HepG2 (cell line): ENCODE measurements at regions not wholly inside any gene's neighbourhood (a gene's known extent, or its start where the extent isn't known, plus 50 kb on each side); places are given as distances from the start of the nearest gene placed in this dataset.

Experiments
- ATAC-seq: fragments of 200-7000 bp; cut with Tn5 transposase; 3 replicates; pipeline ENCODE4 v1.9.1; 2020; ENCODE audit warnings: mild to moderate bottlenecking, moderate library complexity
- BruUV-seq: library from RNA; stranded (reverse); fragments of 400-500 nt; replicated peaks from 2 replicates; lab custom pipeline; 2021; lab: Mats Ljungman, UMichigan
- CTCF ChIA-PET: fragments of 300-600 bp; formaldehyde crosslinking; extraction: SDS; loops from one replicate; lab custom pipeline; 2021; ENCODE audit warnings: low total read pairs, inconsistent platforms, low intra/inter-chr PET ratio; lab: Yijun Ruan, JAX
- POLR2A ChIA-PET: fragments of 350-600 bp; sonication (Branson Sonifier 250); formaldehyde crosslinking; loops from one replicate; lab custom pipeline; 2020; ENCODE audit warnings: antibody characterized with exemption, inconsistent platforms; lab: Yijun Ruan, JAX
- DNase-seq: peaks from one replicate; pipeline ENCODE4 v3.0.0-alpha.2; 2015; ENCODE audit warnings: low spot score
- FAIRE-seq: peaks from 3 replicates; lab custom pipeline; 2011; peaks lifted over from hg19 to GRCh38; lab: Jason Lieb, UNC
- H2AFZ ChIP-seq: one replicate; pipeline ENCODE4 v1.6.1; 2011; ENCODE audit warnings: low read length, inconsistent platforms
- H3K27ac ChIP-seq: fragments of 300-600 bp; 3 replicates; pipeline ENCODE4 v1.8.0; 2011; ENCODE audit warnings: mixed run types, mild to moderate bottlenecking, mixed read lengths, low read length, inconsistent platforms; ENCODE audit not compliant: insufficient read depth; ENCODE audit errors: extremely low read length
- H3K27me3 ChIP-seq, 2 experiments: fragments of 200-600 bp in 1 of 2; 2 replicates in 1 of 2; 3 replicates in 1 of 2; pipeline versions ENCODE4 v1.6.0 to v1.8.0; 2011; ENCODE audit warnings: low read length in 2 of 2, mild to moderate bottlenecking in 2 of 2, moderate library complexity in 2 of 2, inconsistent platforms in 1 of 2; ENCODE audit not compliant: insufficient read depth in 2 of 2, control insufficient read depth in 1 of 2
- H3K36me3 ChIP-seq, 2 experiments: fragments of 200-600 bp in 1 of 2; replicated peaks in 1 of 2; 2 replicates in 1 of 2; 3 replicates in 1 of 2; pipeline versions ENCODE4 v1.5.1 to v1.8.0; 2011; ENCODE audit warnings: low read length in 2 of 2, inconsistent platforms in 1 of 2; ENCODE audit not compliant: insufficient read depth in 2 of 2, control insufficient read depth in 1 of 2
- H3K4me1 ChIP-seq: 2 replicates; pipeline ENCODE4 v1.5.1; 2012; ENCODE audit warnings: low read length, inconsistent platforms; ENCODE audit not compliant: insufficient read depth
- H3K4me2 ChIP-seq: 2 replicates; pipeline ENCODE4 v1.6.0; 2011; ENCODE audit warnings: low read depth, low read length, inconsistent platforms
- H3K4me3 ChIP-seq, 3 experiments: fragments of 200-600 bp in 1 of 3; sonication (generic), shearing (Covaris generic) in 1 of 3; replicated peaks in 1 of 3; 2 replicates each; pipeline ENCODE4 v1.5.1; 2011 to 2016; ENCODE audit warnings: low read length in 3 of 3, inconsistent platforms in 2 of 3, low read depth in 2 of 3, mild to moderate bottlenecking in 2 of 3, control low read depth in 1 of 3, mixed read lengths in 1 of 3; ENCODE audit not compliant: insufficient read depth in 1 of 3
- H3K79me2 ChIP-seq: one replicate; pipeline ENCODE4 v1.6.1; 2011; ENCODE audit warnings: low read length, inconsistent platforms; ENCODE audit not compliant: insufficient read depth
- H3K9ac ChIP-seq: 2 replicates; pipeline ENCODE4 v1.6.0; 2011; ENCODE audit warnings: mild to moderate bottlenecking, low read depth, low read length, inconsistent platforms; ENCODE audit not compliant: insufficient read depth
- H3K9me3 ChIP-seq: 2 replicates; pipeline ENCODE4 v1.5.1; 2012; ENCODE audit warnings: mild to moderate bottlenecking, low read length
- H4K20me1 ChIP-seq: 2 replicates; pipeline ENCODE4 v1.6.0; 2011; ENCODE audit warnings: inconsistent platforms, mild to moderate bottlenecking, low read length, moderate library complexity; ENCODE audit not compliant: insufficient read depth
- CSRNP1 ChIP-seq: sonication (generic); formaldehyde crosslinking; IDR thresholded peaks from 2 replicates; pipeline ENCODE4 v1.8.1; 2023; ENCODE audit warnings: mild to moderate bottlenecking, missing genetic modification reagents
- HNF1A ChIP-seq, 2 experiments: sonication (generic) in 1 of 2; formaldehyde crosslinking in 1 of 2; IDR thresholded peaks; 2 replicates each; pipeline versions ENCODE4 v1.4.0 to v1.6.1; 2016 to 2020; ENCODE audit warnings: borderline replicate concordance in 1 of 2, low read depth in 1 of 2, mild to moderate bottlenecking in 1 of 2, missing genetic modification reagents in 1 of 2
- KLF16 ChIP-seq, 2 experiments: sonication (generic) in 1 of 2; formaldehyde crosslinking in 1 of 2; IDR thresholded peaks; 2 replicates each; pipeline versions ENCODE4 v1.6.1 to v1.8.0; 2016 to 2023; ENCODE audit warnings: missing genetic modification reagents in 2 of 2, missing compliant biosample characterization in 1 of 2
- SKIL ChIP-seq: sonication (generic); formaldehyde crosslinking; IDR thresholded peaks from 2 replicates; pipeline ENCODE4 v1.8.0; 2022; ENCODE audit warnings: missing genetic modification reagents, mild to moderate bottlenecking, moderate library complexity, borderline replicate concordance
- ZNF564 ChIP-seq: sonication (generic); formaldehyde crosslinking; IDR thresholded peaks from 2 replicates; pipeline ENCODE4 v1.8.1; 2023; ENCODE audit warnings: mild to moderate bottlenecking, missing genetic modification reagents
- ZSCAN25 ChIP-seq: sonication (generic); formaldehyde crosslinking; IDR thresholded peaks from 2 replicates; pipeline ENCODE4 v1.8.0; 2022; ENCODE audit warnings: mild to moderate bottlenecking, missing genetic modification reagents
- WGBS: methylation state at CpG from one replicate; pipeline ENCODE4 v1.1.6; 2017; ENCODE audit warnings: low lambda C conversion rate; 5-methylcytosine and 5-hydroxymethylcytosine counted together
- in situ Hi-C: cut with HindIII; loops from 2 replicates; pipeline ENCODE4 v1.10.0; 2017; ENCODE audit warnings: low pct_unique_long_range_greater_than_20kb; ENCODE audit not compliant: extremely low pct_ligation_motif_present
- intact Hi-C: fragments of 100-400 bp; cut with micrococcal nuclease; formaldehyde crosslinking; loops from one replicate; pipeline ENCODE4 v1.10.0; 2022; ENCODE audit not compliant: unreplicated experiment
- TF ChIP-seq, protein P1 (sequence below): IDR thresholded peaks from 2 replicates; pipeline ENCODE4 v1.4.0; 2020; ENCODE audit warnings: mild to moderate bottlenecking, missing genetic modification reagents
- TF ChIP-seq, protein P2 (sequence below): sonication (generic); formaldehyde crosslinking; IDR thresholded peaks from 2 replicates; pipeline ENCODE4 v1.4.0; 2020; ENCODE audit warnings: missing genetic modification reagents

DNA sequence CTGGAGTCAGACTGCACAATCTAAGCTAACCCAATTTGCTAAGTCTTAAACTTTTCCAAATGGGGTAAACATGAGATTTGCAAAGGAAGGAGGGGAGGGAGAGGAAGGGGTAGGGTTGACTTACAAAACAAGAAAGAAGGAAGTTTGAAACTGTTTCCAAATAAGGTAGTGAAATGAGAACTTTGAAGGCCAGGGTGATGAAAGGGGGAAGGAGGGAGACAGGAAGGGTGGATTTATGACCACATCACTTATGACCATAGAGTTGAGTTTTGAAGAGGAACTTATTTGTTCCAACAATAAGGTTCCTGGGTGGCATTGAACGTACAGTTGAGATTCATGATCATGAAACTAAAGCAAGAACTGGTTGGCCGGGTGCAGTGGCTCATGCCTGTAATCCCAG lies 72.5 kb upstream of the DAPK1 start:
- WGBS = 5% methylated on average over 2 of the region's 2 CpGs
- H3K79me2 ChIP-seq = no peaks in the 10 kb centered on the region
- ChIA-PET POLR2A (no interaction called here), CTCF (no interaction called here)
- TF ChIP-seq CSRNP1 (CRISPR knock-in tag) = no peak
- no peak for TF ChIP-seq HNF1A (IDR thresholded peaks at IDR 0.05; ENCODE audit: low read depth)
- TF ChIP-seq HNF1A (CRISPR knock-in tag; IDR thresholded peaks at IDR 0.05; ENCODE audit: borderline replicate concordance) = no peak
- TF ChIP-seq ZNF564 (CRISPR knock-in tag) = no peak
- no peak for TF ChIP-seq SKIL (CRISPR knock-in tag)
- TF ChIP-seq ZSCAN25 (CRISPR knock-in tag) = no peak
- TF ChIP-seq KLF16 (CRISPR knock-in tag; IDR thresholded peaks at IDR 0.05) = no peak
- TF ChIP-seq, protein P1, sequence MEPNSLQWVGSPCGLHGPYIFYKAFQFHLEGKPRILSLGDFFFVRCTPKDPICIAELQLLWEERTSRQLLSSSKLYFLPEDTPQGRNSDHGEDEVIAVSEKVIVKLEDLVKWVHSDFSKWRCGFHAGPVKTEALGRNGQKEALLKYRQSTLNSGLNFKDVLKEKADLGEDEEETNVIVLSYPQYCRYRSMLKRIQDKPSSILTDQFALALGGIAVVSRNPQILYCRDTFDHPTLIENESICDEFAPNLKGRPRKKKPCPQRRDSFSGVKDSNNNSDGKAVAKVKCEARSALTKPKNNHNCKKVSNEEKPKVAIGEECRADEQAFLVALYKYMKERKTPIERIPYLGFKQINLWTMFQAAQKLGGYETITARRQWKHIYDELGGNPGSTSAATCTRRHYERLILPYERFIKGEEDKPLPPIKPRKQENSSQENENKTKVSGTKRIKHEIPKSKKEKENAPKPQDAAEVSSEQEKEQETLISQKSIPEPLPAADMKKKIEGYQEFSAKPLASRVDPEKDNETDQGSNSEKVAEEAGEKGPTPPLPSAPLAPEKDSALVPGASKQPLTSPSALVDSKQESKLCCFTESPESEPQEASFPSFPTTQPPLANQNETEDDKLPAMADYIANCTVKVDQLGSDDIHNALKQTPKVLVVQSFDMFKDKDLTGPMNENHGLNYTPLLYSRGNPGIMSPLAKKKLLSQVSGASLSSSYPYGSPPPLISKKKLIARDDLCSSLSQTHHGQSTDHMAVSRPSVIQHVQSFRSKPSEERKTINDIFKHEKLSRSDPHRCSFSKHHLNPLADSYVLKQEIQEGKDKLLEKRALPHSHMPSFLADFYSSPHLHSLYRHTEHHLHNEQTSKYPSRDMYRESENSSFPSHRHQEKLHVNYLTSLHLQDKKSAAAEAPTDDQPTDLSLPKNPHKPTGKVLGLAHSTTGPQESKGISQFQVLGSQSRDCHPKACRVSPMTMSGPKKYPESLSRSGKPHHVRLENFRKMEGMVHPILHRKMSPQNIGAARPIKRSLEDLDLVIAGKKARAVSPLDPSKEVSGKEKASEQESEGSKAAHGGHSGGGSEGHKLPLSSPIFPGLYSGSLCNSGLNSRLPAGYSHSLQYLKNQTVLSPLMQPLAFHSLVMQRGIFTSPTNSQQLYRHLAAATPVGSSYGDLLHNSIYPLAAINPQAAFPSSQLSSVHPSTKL (CRISPR knock-in tag) = no peak
- TF ChIP-seq, protein P2, sequence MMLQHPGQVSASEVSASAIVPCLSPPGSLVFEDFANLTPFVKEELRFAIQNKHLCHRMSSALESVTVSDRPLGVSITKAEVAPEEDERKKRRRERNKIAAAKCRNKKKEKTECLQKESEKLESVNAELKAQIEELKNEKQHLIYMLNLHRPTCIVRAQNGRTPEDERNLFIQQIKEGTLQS (CRISPR knock-in tag) = no peak
- no peak for FAIRE-seq
- no peak for ATAC-seq
- H3K9ac ChIP-seq = no peak overlapping the region
- in situ Hi-C loops (no loop called here), intact Hi-C loops (no loop called here)
- no peaks in the 10 kb centered on the region for H4K20me1 ChIP-seq
- BruUV-seq = no TSS peak
- H3K9me3 ChIP-seq = no peaks in the 10 kb centered on the region
- DNase-seq = no peak
- H3K36me3 ChIP-seq = no peaks in the 10 kb centered on the region
- no peak overlapping the region for H2AFZ ChIP-seq
- H3K4me2 ChIP-seq = no peak overlapping the region
- no peaks in the 10 kb centered on the region for H3K4me1 ChIP-seq
- H3K4me3 ChIP-seq = no peak overlapping the region
- H3K27me3 ChIP-seq = peaks cover 0 to 3% of the 10 kb centered on the region in 2 experiments; a peak in 1 of 5 replicates
- H3K27ac ChIP-seq = no peak overlapping the region
